DND-41 (cell line): ENCODE measurements at regions not wholly inside any gene's neighbourhood (a gene's known extent, or its start where the extent isn't known, plus 50 kb on each side); places are given as distances from the start of the nearest gene placed in this dataset.

Experiments
- EZH2 ChIP-seq: IDR thresholded peaks from 3 replicates; pipeline ENCODE4 v1.6.1; 2012; ENCODE audit warnings: borderline replicate concordance, low read depth, mild to moderate bottlenecking, moderate library complexity, low read length, inconsistent platforms; ENCODE audit not compliant: severe bottlenecking
- TF ChIP-seq, protein P1 (sequence below): IDR thresholded peaks from 2 replicates; pipeline ENCODE4 v1.5.1; 2012; ENCODE audit warnings: borderline replicate concordance, low read length, moderate library complexity, mild to moderate bottlenecking; ENCODE audit not compliant: poor library complexity, severe bottlenecking; ENCODE audit errors: extremely low read depth

DNA sequence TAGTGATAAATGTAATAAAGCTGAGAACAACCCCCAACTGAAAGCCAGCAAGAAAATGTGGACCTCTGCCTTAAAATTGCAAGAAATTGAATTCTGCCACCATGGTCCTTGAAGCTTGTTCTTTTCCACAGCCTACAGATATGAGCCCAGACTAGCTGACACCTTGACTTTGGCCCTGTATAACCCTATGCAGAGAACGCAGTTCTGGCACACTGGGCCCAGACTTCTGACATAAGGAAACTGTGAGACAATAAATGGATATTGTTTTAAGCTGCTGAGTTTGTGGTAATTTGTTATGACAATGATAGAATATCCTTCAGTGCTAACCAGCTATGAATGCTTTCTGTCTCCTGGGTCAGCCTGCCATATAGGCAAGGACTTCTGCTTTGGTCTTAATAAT is 315.6 kb upstream of the RIOK2 start:
- TF ChIP-seq, protein P1, sequence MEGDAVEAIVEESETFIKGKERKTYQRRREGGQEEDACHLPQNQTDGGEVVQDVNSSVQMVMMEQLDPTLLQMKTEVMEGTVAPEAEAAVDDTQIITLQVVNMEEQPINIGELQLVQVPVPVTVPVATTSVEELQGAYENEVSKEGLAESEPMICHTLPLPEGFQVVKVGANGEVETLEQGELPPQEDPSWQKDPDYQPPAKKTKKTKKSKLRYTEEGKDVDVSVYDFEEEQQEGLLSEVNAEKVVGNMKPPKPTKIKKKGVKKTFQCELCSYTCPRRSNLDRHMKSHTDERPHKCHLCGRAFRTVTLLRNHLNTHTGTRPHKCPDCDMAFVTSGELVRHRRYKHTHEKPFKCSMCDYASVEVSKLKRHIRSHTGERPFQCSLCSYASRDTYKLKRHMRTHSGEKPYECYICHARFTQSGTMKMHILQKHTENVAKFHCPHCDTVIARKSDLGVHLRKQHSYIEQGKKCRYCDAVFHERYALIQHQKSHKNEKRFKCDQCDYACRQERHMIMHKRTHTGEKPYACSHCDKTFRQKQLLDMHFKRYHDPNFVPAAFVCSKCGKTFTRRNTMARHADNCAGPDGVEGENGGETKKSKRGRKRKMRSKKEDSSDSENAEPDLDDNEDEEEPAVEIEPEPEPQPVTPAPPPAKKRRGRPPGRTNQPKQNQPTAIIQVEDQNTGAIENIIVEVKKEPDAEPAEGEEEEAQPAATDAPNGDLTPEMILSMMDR: no peak
- TF ChIP-seq EZH2: no peak
